ENCODE measurements at regions not wholly inside any gene's neighbourhood (a gene's known extent, or its start where the extent isn't known, plus 50 kb on each side); places are given as distances from the start of the nearest gene placed in this dataset.

DNA sequence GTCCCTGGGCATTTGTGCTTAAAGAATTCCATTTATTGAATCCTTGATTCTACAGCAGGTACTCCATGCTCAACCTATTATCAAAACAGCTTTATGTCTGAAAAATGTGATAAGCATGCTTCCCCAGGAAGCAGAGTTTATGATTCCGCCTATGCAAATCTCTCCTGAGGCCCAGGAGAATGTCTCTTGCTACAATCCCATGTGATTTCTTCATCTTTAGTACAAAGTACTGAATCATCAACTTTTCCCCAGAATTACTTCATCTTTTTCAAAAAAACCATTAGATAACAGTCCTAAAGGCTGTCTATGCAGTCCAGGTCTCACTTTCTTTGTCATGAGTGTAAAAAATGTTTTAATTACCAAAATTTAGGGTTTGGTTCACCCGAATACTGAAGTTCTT is 130.2 kb upstream of the ADAMTSL1 start:
- no peaks in the 10 kb centered on the region for H3K9me2 ChIP-seq (replicated peaks; ENCODE audit: insufficient read depth, low read length)
- H3K36me3 ChIP-seq (replicated peaks; ENCODE audit: insufficient read depth, low read length), result no peaks in the 10 kb centered on the region
- no peaks in the 10 kb centered on the region for H3K4me1 ChIP-seq (ENCODE audit: low read length)
- no peaks in the 10 kb centered on the region for H3K9me3 ChIP-seq (replicated peaks; ENCODE audit: insufficient read depth, low read length)
- H3K9ac ChIP-seq (ENCODE audit: low read length), result no peak overlapping the region
- H3K27ac ChIP-seq (ENCODE audit: low read length), result no peak overlapping the region
- no peak for TF ChIP-seq CTCF (IDR thresholded peaks at IDR 0.05; ENCODE audit: low read length)
- no peak for TF ChIP-seq EZH2 (optimal IDR thresholded peaks at IDR 0.05; ENCODE audit: low read depth, low read length)
- no peak for TF ChIP-seq EZH2phosphoT487 (IDR thresholded peaks at IDR 0.05; ENCODE audit: low read length)
- H3K4me3 ChIP-seq (ENCODE audit: low read length), result no peak overlapping the region
- H3K4me2 ChIP-seq (ENCODE audit: low read depth, low read length), result no peak overlapping the region
- H2AFZ ChIP-seq (ENCODE audit: low read length), result no peak overlapping the region
- no peaks in the 10 kb centered on the region for H3F3A ChIP-seq (ENCODE audit: insufficient read depth, low read length)
- no peaks in the 10 kb centered on the region for H3K79me2 ChIP-seq (ENCODE audit: low read length)
- no peaks in the 10 kb centered on the region for H3K27me3 ChIP-seq (replicated peaks; ENCODE audit: insufficient read depth, low read length)
- DNase-seq, result no peak
- no peaks in the 10 kb centered on the region for H4K20me1 ChIP-seq (ENCODE audit: insufficient read depth, low read length)

GRCh38 chr9:18346745-18347144 is 127.2 kb upstream of the ADAMTSL1 start:
- Histone ChIP-seq H3K9ac (ENCODE audit: low read length) (no peak overlapping the region), H3K9me2 (replicated peaks; ENCODE audit: insufficient read depth, low read length) (no peaks in the 10 kb centered on the region), H3K4me3 (ENCODE audit: low read length) (no peak overlapping the region), H3K4me1 (ENCODE audit: low read length) (no peaks in the 10 kb centered on the region), H3K27me3 (replicated peaks; ENCODE audit: insufficient read depth, low read length) (no peaks in the 10 kb centered on the region), H3F3A (ENCODE audit: insufficient read depth, low read length) (no peaks in the 10 kb centered on the region), H3K27ac (ENCODE audit: low read length) (no peak overlapping the region), H3K36me3 (replicated peaks; ENCODE audit: insufficient read depth, low read length) (no peaks in the 10 kb centered on the region), H3K9me3 (replicated peaks; ENCODE audit: insufficient read depth, low read length) (no peaks in the 10 kb centered on the region), H4K20me1 (ENCODE audit: insufficient read depth, low read length) (no peaks in the 10 kb centered on the region), H2AFZ (ENCODE audit: low read length) (no peak overlapping the region), H3K4me2 (ENCODE audit: low read depth, low read length) (no peak overlapping the region), H3K79me2 (ENCODE audit: low read length) (no peaks in the 10 kb centered on the region)
- TF ChIP-seq EZH2 (optimal IDR thresholded peaks at IDR 0.05; ENCODE audit: low read depth, low read length) (no peak), CTCF (IDR thresholded peaks at IDR 0.05; ENCODE audit: low read length) (no peak)
- no peak for DNase-seq

DNA sequence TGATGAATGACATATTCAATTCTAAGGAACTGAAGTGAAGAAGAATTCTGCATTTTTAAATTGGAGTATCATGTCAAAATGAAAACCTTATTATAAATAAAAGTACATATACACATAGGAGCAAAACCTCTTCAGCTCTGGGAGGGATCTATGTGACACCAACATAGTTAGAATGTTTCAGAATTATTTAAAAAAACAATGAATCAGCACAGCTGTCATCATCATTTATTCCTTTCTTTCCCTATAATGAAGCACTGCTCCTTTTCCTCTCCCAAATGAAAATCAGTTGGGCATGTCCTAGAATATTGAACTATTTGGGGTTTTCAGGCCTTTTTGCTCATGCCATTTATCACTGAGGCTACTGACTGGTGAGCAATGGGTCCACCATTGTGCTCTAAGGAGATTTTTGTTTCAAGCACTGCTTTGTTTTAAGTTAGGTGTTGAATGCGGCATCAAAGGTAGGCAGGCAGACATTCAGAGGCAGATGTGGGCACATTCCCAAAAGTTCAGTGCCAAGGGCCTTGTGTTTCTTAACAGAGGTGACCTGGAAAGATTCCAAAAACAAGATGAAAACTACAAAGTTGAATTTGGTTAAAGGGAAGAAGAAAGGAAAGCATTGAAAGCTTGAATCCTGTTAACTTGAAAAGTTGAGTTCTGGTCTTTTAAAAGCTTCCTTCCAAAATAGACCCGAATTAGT is 126.4 kb upstream of the ADAMTSL1 start:
- Histone ChIP-seq H3K4me1 (ENCODE audit: low read length) (no peaks in the 10 kb centered on the region), H3K9ac (ENCODE audit: low read length) (no peak overlapping the region), H2AFZ (ENCODE audit: low read length) (no peak overlapping the region), H3K4me3 (ENCODE audit: low read length) (no peak overlapping the region), H3K27me3 (replicated peaks; ENCODE audit: insufficient read depth, low read length) (no peaks in the 10 kb centered on the region), H3F3A (ENCODE audit: insufficient read depth, low read length) (no peaks in the 10 kb centered on the region), H4K20me1 (ENCODE audit: insufficient read depth, low read length) (no peaks in the 10 kb centered on the region), H3K27ac (ENCODE audit: low read length) (no peak overlapping the region), H3K36me3 (replicated peaks; ENCODE audit: insufficient read depth, low read length) (no peaks in the 10 kb centered on the region), H3K4me2 (ENCODE audit: low read depth, low read length) (no peak overlapping the region), H3K9me2 (replicated peaks; ENCODE audit: insufficient read depth, low read length) (no peaks in the 10 kb centered on the region), H3K79me2 (ENCODE audit: low read length) (no peaks in the 10 kb centered on the region), H3K9me3 (replicated peaks; ENCODE audit: insufficient read depth, low read length) (no peaks in the 10 kb centered on the region)
- DNase-seq, result no peak
- TF ChIP-seq EZH2 (optimal IDR thresholded peaks at IDR 0.05; ENCODE audit: low read depth, low read length) (no peak), CTCF (IDR thresholded peaks at IDR 0.05; ENCODE audit: low read length) (no peak), EZH2phosphoT487 (IDR thresholded peaks at IDR 0.05; ENCODE audit: low read length) (no peak)

Measured in MM.1S (cell line).